ENCODE measurements at regions not wholly inside any gene's neighbourhood (a gene's known extent, or its start where the extent isn't known, plus 50 kb on each side); places are given as distances from the start of the nearest gene placed in this dataset.

- TF ChIP-seq EZH2phosphoT487 (IDR thresholded peaks at IDR 0.05; ENCODE audit: borderline replicate concordance, low read depth) (no peak), CTCF (IDR thresholded peaks at IDR 0.05) (no peak), REST (IDR thresholded peaks at IDR 0.05; ENCODE audit: low read depth, low read length) (no peak), RAD21 (IDR thresholded peaks at IDR 0.05; ENCODE audit: low read length) (no peak), TAF1 (IDR thresholded peaks at IDR 0.05; ENCODE audit: borderline replicate concordance, low read depth, low read length) (no peak), MAX (IDR thresholded peaks at IDR 0.05; ENCODE audit: low read depth) (no peak), NRF1 (IDR thresholded peaks at IDR 0.05; ENCODE audit: low read depth, low read length) (no peak), POLR2AphosphoS5 (IDR thresholded peaks at IDR 0.05; ENCODE audit: low read depth, low read length) (no peak), JUND (IDR thresholded peaks at IDR 0.05) (no peak)
Measured at GRCh38 chr16:27636453-27637240, 86.7 kb downstream of the KATNIP start.

All from SK-N-SH (cell line).